GM21737 (cell line): ENCODE measurements at regions not wholly inside any gene's neighbourhood (a gene's known extent, or its start where the extent isn't known, plus 50 kb on each side); places are given as distances from the start of the nearest gene placed in this dataset.
"Not testable (repeated sequence)": the region's sequence is repeated elsewhere in the genome, so short reads cannot be mapped to it uniquely, and the experiment has no call there.

ENCODE experiments used
- ATAC-seq: cut with Tn5 transposase; IDR thresholded peaks from one replicate; pipeline ENCODE4 v1.9.1; 2021; ENCODE audit warnings: mild to moderate bottlenecking, moderate library complexity; ENCODE audit not compliant: unreplicated experiment

GRCh38 chr15:45863881-45864580 lies 229.2 kb downstream of the SQOR start:
- no peak for ATAC-seq

GRCh38 chr15:45866616-45867015 lies 231.8 kb downstream of the SQOR start:
- no peak for ATAC-seq

GRCh38 chr15:45867281-45867680 lies 232.5 kb downstream of the SQOR start:
- no peak for ATAC-seq

- no peak for ATAC-seq
Measured at GRCh38 chr15:45868109-45868691, 233.4 kb downstream of the SQOR start.

GRCh38 chr15:45869034-45869668 lies 234.3 kb downstream of the SQOR start:
- no peak for ATAC-seq

- no peak for ATAC-seq
Measured at GRCh38 chr15:45871121-45871855, 236.5 kb downstream of the SQOR start.

- ATAC-seq = no peak
Measured at GRCh38 chr15:45873781-45874180, 239.0 kb downstream of the SQOR start.

GRCh38 chr15:45874566-45874965 lies 239.7 kb downstream of the SQOR start:
- not testable (repeated sequence) for ATAC-seq

- no peak for ATAC-seq
Measured at GRCh38 chr15:45884289-45884688, 249.5 kb downstream of the SQOR start.

- ATAC-seq = no peak
Measured at GRCh38 chr15:45884755-45885445, 250.1 kb downstream of the SQOR start.

GRCh38 chr15:45885801-45886200 lies 251.0 kb downstream of the SQOR start:
- no peak for ATAC-seq

- ATAC-seq = no peak
Measured at GRCh38 chr15:45891766-45892165, 256.9 kb downstream of the SQOR start.

- no peak for ATAC-seq
Measured at GRCh38 chr15:45892182-45892581, 257.4 kb downstream of the SQOR start.

- ATAC-seq = no peak
Measured at GRCh38 chr15:45903283-45903682, 268.5 kb downstream of the SQOR start.

GRCh38 chr15:45904019-45904418 lies 269.2 kb downstream of the SQOR start:
- no peak for ATAC-seq

- no peak for ATAC-seq
Measured at GRCh38 chr15:45906230-45906629, 271.4 kb downstream of the SQOR start.

- no peak for ATAC-seq
Measured at GRCh38 chr15:45910671-45911070, 275.8 kb downstream of the SQOR start.

GRCh38 chr15:45913451-45913850 lies 278.6 kb downstream of the SQOR start:
- ATAC-seq = no peak

- ATAC-seq = no peak
Measured at GRCh38 chr15:45914425-45914824, 279.6 kb downstream of the SQOR start.

GRCh38 chr15:45918839-45919238 lies 284.0 kb downstream of the SQOR start:
- ATAC-seq = no peak

- ATAC-seq = no peak
Measured at GRCh38 chr15:45919806-45920205, 285.0 kb downstream of the SQOR start.
